Left renal pelvis (tissue), 4 donors: ENCODE measurements at regions not wholly inside any gene's neighbourhood (a gene's known extent, or its start where the extent isn't known, plus 50 kb on each side); places are given as distances from the start of the nearest gene placed in this dataset.

ENCODE experiments used
- DNase-seq, 4 donors: peaks; one replicate each; pipeline ENCODE4 v3.0.0-alpha.2; 2013; ENCODE audit warnings: low read depth in 4 of 4, low spot score in 3 of 4

DNA sequence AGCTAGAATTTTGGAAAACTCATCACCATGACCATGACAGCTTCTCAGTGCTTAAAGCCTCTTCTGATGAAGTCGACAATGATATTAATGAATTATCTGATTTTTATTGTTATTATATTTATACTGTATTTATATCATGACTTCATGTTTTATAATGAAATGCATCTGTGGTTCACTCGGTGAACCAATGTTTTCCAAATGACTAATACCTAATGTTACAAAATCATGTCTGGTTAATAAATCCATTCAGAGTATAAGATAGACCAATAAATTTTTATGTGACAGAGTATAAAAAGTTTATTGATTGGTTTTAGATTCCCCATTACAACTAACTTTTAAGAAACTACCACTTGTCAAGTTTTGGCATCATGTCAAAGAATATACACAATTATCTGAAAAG, 416.5 kb downstream of the MLLT3 start:
- no peak for DNase-seq

DNA sequence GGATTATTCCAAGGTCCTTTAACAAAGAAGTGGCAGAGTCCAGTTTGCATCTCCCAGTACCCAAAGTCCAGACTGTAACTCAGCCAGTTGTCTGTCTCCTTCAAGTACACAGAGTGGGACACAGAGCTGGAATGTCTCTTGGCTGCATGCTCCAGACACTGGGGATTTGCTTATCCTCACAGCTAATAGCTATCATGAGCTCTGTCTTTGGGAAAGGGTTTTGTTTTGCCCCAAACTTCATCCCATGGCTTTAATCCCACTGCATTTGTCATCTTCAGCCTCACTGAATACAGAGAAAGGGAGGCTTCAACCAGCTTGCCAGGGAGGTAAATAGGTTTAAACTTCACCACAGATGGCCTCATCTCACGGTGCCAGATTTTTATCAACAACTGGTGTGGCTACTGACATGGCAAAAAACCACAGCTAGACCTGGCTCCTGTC, 412.2 kb upstream of the SLC24A2 start:
- no peak for DNase-seq

- no peak for DNase-seq
Measured at GRCh38 chr9:20200581-20200980, 411.7 kb upstream of the SLC24A2 start.

DNA sequence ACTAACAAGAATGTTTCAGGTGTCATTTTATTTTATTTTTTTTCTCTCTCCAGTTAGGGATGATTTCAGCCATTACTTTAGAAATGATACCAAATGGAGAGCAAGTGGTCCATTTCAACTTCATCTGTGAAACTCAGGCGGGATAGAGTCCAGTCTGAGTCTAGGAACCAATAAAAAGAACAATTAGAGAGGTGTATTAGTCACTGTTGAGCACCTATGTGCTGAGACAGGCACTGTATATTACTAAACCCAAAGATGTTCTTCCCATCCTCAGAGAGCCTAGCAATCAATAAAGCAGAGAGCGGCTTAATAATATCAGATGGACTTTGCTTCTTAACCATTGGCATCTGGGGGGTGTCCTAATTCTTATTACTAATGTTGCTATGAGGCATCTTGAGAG, 410.3 kb upstream of the SLC24A2 start:
- DNase-seq = no peak

- DNase-seq = no peak
Measured at GRCh38 chr9:20197976-20198685, 409.3 kb upstream of the SLC24A2 start.

- DNase-seq = no peak
Measured at GRCh38 chr9:20191228-20191840, 402.5 kb upstream of the SLC24A2 start.

DNA sequence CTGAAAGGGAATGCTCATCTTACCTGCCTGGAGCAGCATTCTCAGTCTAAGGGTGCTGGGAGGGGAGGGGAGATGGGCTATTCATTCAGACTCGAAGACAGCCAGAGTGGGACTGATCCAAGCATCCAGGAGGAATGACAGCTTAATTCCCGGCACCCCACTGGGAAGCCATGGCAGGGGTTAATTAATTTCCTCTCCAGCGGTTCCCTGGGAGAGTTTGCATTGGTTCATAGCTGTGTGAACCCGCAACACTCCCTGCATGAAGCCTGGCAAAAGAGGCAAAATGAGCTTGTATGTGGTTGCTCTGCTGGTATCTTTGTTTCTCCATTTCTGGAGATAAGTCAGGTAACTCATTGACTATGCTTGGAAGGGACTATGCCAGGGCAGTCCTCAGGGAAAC, 401.0 kb upstream of the SLC24A2 start:
- DNase-seq = no peak

GRCh38 chr9:20188616-20189369, 400.0 kb upstream of the SLC24A2 start:
- DNase-seq = no peak

DNA sequence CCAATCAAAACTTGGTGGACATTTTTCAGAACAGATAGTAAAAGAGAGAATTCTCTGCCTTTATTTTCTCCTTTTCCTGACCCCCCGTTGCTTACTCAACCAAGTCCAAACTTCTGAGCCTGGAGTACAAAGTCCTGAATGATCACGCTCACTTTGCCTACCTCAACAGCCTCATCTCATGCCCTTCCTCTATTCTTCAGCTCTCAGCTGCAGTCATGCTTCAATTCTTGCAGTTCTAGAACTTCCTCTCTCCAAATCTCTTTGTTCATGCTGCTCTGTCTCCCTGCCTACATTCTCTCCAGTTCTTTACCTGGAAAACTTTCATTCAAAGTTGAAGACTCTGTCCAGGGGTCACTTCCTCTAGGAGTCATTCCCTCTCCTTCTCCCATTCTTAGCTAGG, 398.5 kb upstream of the SLC24A2 start:
- DNase-seq = no peak

- no peak for DNase-seq
Measured at GRCh38 chr9:20186823-20187222, 398.0 kb upstream of the SLC24A2 start.

- no peak for DNase-seq
Measured at GRCh38 chr9:20186231-20186630, 397.4 kb upstream of the SLC24A2 start.

DNA sequence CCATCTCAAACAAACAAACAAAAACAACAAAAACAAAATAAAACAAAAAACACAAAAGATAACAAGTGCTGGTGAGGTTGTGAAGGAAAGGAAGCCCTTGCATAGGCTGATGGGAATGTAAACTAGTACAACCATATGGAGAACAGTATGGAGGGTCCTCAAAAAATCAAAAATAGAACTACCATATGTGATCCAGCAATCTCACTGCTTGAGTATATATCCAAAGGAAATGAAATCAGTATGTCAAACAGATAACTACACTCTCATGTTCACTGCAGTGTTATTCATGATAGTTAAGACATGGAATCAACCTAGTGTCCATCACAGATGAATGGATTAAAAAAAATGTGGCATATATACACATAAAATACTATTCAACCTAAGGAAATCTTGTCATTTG, 395.7 kb upstream of the SLC24A2 start:
- DNase-seq = no peak

DNA sequence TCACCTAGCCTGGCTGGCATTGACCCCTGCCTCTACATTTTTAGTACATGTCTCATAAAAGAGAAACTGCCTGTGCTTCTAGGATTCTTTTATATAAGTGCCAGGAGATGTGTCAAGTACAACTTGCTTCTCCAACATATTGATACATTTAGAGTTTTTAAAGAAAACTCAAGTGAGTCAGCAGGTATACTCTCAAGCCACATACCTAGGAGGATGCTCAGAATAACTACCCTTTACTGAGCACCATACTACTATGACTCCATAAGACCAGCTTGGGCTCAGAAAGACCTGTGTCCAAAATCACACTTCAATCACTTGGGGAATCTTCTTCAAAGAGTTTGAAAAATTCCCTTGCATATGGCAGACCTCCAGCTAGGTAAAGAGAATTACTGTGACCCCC, 389.8 kb upstream of the SLC24A2 start:
- DNase-seq = no peak

GRCh38 chr9:20178197-20178596, 389.4 kb upstream of the SLC24A2 start:
- no peak for DNase-seq

GRCh38 chr9:20170122-20170521, 381.3 kb upstream of the SLC24A2 start:
- no peak for DNase-seq

GRCh38 chr9:20152151-20152725, 363.4 kb upstream of the SLC24A2 start:
- peak in 3 of 4 donors; percentile 28 to 44 (median 39) for DNase-seq

DNA sequence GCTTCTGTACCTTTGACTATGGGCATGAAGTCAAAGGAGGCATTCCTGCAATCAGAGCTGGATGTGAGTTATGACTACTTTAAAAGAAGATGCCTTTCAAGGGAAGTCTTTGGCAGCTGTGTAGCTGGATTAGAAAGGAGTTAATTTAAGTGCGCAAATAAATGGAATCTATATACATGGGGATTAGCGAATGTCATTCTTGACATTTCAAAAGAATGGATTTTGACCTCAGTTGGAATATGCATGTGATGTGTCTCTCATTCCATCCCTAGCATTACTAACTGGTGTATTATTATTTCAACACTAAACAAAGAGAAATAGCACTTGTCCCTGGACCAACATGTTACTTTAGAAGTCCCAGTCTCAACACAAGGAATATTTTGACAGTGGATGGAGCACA, 359.6 kb upstream of the SLC24A2 start:
- DNase-seq = no peak

DNA sequence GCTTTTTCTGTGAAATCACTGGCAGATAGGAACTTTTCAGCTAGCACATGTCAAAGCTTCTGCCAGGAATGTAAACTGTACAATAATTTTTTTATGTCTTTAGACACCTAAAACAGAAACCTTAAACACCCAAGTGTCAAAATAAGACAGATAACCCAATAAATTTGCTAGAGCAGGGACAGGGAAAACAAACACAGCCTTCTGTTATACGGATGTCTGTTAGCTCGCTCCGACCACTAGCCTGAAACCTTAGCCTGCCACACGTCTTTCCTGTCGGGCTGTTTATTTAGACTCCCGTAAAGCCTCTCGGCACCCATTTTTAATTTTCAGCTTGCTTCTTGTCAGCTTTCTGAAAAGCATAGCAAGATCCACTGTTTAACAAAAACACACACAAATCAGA, 355.4 kb upstream of the SLC24A2 start:
- DNase-seq = peak in 1 of 4 donors; percentile 4

DNA sequence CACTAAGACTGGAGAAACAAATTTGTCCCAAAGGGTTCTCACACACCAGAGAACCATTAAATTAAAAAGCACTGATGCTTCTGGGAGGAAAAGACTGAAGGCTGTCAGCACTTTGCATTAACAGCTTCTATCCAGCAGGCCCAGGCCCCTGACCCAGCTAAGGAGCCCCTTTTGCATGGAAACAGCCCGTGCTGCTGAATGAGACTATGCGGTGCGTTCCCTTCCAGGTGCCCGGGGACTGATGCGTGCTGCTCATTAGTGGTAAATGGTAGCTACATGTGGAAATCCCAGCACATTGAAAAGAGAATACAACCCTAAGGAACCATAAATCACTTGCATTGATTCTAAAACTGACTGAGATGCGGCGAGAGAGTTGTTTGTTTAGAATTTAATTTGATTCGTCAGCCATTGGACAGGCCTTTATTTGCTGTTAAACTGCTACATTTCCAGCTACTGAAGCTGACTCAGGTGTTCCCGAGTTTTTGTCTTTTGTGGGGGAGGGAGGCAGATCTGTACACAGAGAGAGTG, 351.0 kb upstream of the SLC24A2 start:
- no peak for DNase-seq

DNA sequence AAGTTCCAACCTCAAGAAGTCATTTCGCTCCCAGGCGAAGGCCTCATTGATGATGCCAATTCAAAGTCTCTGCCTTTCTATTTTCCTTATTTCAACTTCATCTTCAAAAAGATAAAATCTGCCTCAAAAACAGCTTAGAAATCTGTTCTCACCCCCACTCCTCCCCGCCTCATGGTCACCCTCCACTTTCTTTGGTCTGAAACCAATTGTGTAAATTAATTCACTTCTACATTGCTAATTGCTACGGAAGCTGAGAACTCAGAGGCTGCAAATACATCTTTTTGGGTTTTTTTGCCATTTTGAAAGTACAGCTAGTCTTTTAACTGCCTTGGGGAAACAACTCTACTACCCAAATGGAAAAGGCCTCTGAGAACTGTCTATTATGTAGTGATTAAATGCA, 350.0 kb upstream of the SLC24A2 start:
- no peak for DNase-seq

- DNase-seq = no peak
Measured at GRCh38 chr9:20138116-20138515, 349.3 kb upstream of the SLC24A2 start.
